ENCODE measurements at regions not wholly inside any gene's neighbourhood (a gene's known extent, or its start where the extent isn't known, plus 50 kb on each side); places are given as distances from the start of the nearest gene placed in this dataset.

DNA sequence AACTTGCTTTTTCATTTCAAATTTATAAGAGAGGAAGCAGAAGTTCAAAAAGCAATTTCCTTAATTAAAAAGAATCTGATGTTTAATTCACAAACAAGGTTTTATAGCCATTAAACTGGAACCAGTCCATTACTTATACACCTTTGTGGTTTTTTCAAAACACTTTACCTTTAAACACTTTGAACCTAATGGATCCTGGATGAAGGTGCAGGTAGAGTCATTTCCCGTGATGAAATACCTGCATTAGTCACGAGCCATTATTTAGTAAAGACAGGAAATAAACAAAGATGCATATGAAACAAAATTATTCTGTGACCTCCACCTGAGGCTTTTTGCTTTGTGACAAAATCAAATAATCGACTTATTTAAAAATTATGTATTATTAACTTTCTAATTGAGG lies 341.7 kb upstream of the UBE2E2 start:
- TF ChIP-seq POLR2A (IDR thresholded peaks at IDR 0.05; ENCODE audit: low read length) = no peak
- TF ChIP-seq GATA1 (IDR thresholded peaks at IDR 0.05; ENCODE audit: low read depth, low read length) = no peak

Measured in erythroblast (primary cell).